GM12874 (cell line): ENCODE measurements at regions not wholly inside any gene's neighbourhood (a gene's known extent, or its start where the extent isn't known, plus 50 kb on each side); places are given as distances from the start of the nearest gene placed in this dataset.

Experiments
- TF ChIP-seq, protein P1 (sequence below): IDR thresholded peaks from 2 replicates; pipeline ENCODE4 v1.5.1; 2011; ENCODE audit warnings: low read depth, mild to moderate bottlenecking, control low read depth, low read length, moderate library complexity; ENCODE audit not compliant: insufficient read depth

DNA sequence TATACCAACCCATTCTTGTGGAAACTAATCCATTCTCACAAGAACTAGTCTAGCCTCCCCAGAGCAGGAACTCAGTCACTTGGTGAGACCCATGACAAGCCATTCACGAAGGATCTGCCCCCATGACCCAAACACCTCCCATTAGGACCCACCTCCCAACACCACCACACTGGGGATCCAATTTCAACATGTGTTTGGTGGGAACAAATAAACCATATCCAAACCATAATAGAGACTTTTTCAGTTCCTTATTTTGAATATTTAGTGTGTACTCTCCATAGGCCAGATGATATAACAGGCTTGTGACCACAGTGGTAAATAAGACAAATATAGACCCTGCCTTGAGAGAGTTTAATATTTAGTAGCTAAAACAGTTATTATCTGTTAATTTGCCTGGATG, 227.5 kb upstream of the SERP2 start:
- TF ChIP-seq, protein P1, sequence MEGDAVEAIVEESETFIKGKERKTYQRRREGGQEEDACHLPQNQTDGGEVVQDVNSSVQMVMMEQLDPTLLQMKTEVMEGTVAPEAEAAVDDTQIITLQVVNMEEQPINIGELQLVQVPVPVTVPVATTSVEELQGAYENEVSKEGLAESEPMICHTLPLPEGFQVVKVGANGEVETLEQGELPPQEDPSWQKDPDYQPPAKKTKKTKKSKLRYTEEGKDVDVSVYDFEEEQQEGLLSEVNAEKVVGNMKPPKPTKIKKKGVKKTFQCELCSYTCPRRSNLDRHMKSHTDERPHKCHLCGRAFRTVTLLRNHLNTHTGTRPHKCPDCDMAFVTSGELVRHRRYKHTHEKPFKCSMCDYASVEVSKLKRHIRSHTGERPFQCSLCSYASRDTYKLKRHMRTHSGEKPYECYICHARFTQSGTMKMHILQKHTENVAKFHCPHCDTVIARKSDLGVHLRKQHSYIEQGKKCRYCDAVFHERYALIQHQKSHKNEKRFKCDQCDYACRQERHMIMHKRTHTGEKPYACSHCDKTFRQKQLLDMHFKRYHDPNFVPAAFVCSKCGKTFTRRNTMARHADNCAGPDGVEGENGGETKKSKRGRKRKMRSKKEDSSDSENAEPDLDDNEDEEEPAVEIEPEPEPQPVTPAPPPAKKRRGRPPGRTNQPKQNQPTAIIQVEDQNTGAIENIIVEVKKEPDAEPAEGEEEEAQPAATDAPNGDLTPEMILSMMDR, result no peak

DNA sequence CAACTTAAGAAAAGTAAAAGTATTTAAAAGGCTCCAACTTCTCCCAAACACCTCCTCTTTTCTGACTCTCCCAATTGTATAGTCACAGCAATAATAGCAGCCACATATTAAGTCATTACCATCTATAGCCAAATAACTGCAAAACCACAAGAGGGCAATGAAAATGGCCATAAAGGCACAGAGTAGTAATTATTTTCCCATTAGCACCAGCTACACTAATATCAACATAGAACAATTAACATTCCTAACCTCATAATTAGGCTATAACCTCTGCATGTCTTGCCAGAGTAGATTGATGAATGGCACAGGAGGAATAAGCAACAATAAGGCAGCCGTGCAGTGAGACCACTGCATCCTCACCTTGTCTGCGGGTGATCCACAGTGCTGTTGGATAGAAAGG, 226.4 kb upstream of the SERP2 start:
- TF ChIP-seq, protein P1, result no peak

DNA sequence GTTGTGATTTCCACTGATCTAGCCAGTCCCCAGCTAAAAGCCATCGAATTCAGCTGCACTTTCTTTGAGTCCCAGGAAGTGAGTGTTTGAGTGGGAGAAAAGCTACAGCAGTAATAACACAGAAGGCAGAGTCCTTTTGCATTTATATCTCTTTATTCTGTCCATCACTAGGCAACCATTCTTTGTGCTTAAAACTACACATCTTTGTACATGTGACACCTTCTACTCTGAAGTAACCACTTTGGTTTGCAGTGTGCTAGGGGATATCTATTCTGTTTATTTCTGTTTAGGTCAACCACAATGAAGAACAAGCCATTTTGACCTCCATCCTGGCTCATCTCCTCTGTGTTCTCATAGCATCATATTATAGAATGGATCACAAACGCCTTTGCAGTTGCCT, 226.0 kb upstream of the SERP2 start:
- TF ChIP-seq, protein P1, result no peak

DNA sequence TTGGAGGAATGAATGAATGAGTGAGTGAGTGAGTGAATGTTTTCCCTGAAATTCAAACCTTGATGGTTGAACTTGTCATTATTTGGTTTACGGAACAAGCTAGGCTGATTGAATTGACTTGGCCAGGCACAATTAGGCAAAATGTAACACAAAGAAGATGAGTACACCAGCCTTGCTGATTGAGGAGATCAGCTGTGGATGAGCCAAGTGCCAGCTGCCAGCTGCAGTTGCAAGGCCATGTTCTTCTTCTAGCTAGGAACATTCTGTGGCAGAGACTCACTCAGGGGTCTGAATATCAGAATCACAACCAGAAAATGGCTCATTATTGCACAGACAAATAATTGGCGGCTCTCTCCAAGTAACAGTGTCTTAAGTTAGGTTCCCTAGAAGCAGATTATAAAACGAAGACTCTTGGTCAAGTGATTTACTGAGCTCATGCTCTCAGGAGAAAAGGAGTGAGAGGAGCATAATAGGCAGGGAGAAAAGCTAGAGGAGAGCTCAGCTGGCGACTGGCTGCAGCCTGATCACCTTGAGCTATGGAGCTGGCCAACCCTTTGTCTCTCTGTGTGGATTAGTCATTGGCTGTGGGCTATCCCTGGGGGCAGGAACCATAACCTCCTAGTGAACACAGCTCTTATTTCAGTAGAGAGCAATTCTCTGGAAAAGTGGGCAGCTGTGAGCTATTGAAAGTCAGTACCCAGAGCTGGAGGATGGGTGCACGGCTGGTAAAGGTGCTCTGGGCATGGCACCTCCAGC, 225.3 kb upstream of the SERP2 start:
- TF ChIP-seq, protein P1, result no peak

DNA sequence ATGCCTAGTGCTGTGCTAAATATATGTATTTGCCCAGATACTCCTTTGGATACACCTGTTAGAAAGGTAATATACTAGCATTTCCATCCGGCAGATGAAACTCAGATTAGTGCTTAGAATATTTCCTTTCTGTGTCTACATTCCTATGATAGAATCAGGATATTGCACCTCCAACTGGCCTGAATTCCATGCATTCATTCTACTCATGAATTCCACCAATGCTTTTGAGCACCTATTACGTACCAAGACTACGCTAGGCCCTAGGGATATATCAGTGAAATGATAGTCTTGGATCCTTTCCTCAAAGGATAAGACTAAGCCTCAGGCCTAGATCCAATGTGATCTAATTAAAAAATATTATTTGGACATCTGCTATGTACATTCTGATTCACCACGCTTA, 223.8 kb upstream of the SERP2 start:
- TF ChIP-seq, protein P1, result no peak

DNA sequence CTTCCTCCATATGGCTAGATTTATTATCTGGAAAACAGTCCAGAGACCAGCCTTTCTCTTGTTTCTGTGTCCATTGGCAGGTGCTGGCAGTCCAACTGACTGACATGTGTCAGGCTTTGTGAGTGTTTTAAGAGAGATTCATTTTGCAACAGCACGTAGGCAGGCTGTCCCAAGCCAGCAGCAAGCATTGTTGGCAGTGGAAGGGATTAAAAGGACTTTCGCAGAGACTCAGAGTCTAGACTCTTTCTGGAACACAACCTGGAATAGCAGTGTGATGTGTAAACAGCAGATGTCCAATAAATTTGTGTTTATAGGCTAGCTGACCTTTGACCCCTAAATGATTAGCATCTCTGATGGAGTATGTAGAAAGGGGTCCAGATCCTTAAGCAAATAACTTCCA, 222.2 kb upstream of the SERP2 start:
- TF ChIP-seq, protein P1, result no peak

DNA sequence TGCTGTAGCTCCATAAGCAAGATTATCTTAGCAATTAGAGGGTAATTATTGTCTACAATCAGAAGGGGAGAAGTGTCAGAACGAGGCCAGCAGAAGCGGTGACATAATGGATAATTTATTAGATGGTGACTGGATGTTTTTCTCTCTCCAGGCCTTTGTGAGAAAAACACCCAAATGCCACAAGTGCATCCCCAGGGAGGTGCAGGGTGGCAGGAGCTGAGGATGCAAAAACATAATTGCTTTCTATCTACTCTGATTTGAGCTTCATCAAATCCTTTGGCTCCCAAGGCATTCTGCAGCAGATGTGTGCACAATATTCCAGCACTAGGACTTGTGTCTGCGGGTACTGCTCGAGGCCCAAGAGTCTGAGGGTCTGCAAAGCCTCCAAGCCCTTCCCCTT, 220.1 kb upstream of the SERP2 start:
- TF ChIP-seq, protein P1, result no peak
